PC-9 (cell line): ENCODE measurements at regions not wholly inside any gene's neighbourhood (a gene's known extent, or its start where the extent isn't known, plus 50 kb on each side); places are given as distances from the start of the nearest gene placed in this dataset.

ENCODE experiments used
- CTCF ChIP-seq: fragments of 200-600 bp; sonication (generic); conservative IDR thresholded peaks from 2 replicates; pipeline ENCODE4 v1.6.1; 2017; ENCODE audit warnings: mixed run types, antibody characterized with exemption, mild to moderate bottlenecking, moderate library complexity
- EZH2 ChIP-seq: fragments of 200-600 bp; sonication (generic); IDR thresholded peaks from 2 replicates; pipeline ENCODE4 v1.8.0; 2017; ENCODE audit warnings: antibody characterized with exemption, low read depth

DNA sequence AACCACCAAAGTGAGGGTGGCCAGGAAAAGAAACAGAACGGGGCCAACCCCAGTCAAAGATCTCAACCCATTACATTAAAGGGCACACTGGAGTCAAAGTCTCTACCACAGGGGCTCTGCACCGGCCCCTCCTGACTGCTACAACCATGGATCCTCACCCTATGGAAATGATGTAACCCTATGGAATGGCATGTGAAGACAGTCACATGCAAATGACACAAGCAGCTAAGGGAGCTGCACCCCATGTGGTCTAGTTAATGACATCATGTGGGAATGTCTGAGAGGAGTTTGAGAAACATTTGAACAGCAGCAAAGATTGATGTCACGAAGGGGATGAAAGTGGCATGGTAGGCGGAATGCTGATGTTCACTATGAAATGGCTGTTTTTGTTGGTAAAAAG lies 298.2 kb upstream of the SLCO3A1 start:
- TF ChIP-seq CTCF (no peak), EZH2 (no peak)
